ENCODE measurements at regions not wholly inside any gene's neighbourhood (a gene's known extent, or its start where the extent isn't known, plus 50 kb on each side); places are given as distances from the start of the nearest gene placed in this dataset.
"Not testable (repeated sequence)": the region's sequence is repeated elsewhere in the genome, so short reads cannot be mapped to it uniquely, and the experiment has no call there.

DNA sequence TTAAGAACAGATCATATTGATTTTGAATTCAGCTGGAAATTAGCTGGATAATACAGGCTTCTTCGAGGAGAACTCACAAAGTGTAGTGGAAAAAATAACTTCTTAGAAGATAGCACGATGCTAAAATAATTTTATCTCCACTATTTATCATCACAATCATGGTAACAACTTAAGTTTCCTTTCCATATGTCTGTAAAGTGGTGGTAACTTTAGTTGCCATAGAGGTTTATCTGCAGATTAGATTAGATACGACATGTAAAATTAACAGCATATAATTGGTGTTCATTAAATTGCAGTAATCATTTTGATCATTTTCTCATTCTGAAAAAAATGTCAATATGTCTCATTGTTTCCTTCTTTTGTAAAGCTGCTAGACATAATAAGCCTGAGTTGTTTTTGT lies 921.5 kb downstream of the KCNT2 start:
- no peak for DNase-seq (ENCODE audit: low spot score)

DNA sequence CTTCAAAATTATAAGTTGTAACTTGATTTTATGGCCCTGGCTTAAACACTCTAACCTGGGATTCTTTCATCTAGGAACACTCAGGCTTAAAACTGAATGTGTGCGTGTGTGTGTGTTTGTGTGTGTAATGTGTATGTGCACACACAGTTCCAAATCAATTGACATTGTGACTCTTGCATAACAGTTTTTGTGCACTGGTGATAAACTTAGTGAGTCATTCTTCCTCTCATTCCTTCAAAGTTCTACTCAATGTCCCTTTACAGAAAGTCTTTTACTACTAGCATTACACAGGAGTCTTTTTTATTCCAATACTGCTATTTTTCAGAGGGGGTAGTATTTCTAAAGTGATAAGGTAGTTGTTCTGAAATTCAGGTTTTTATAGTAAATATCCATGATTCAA lies 943.6 kb downstream of the KCNT2 start:
- peak; percentile 32 for DNase-seq (ENCODE audit: low spot score)

DNA sequence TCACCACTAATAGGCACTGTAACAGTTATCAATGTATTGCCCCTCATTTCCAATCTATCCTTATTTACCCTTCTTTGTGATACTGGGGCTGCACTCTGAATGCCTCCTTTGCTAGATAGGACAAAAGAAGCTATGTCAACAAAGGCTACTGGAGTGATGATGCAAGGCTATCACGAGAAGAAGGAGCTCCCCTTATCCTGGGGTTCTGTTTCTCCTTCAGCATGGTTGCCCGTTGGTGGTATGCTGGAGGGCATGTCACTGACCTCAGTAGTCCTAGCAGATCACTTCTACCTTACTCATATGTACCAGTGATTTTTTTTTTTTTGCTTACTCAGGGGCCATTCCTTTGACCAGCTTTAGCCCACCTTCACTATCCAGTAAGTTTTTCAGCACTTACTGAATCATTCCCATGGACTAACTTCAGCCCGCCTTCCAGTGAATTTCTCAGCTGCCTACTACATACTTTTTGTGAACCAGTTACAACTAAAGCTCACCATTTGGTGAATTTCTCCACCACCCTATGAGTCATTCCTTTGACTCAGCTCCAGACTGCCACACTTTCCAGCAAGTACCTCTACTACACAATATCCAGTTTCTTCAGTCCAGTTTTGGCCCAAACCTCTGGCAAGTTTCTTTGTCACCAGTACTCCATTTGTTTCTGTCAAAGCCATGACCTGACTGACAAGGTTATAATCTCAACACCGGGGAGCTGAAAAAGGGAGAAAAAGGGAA lies 944.5 kb downstream of the KCNT2 start:
- peak; percentile 88 for DNase-seq (ENCODE audit: low spot score)

GRCh38 chr1:195656780-195657179 lies 951.5 kb downstream of the KCNT2 start:
- DNase-seq (ENCODE audit: low spot score), result no peak

GRCh38 chr1:195648875-195649274 lies 959.4 kb downstream of the KCNT2 start:
- DNase-seq (ENCODE audit: low spot score), result not testable (repeated sequence)

GRCh38 chr1:195637539-195637938 lies 970.7 kb downstream of the KCNT2 start:
- DNase-seq (ENCODE audit: low spot score), result no peak

DNA sequence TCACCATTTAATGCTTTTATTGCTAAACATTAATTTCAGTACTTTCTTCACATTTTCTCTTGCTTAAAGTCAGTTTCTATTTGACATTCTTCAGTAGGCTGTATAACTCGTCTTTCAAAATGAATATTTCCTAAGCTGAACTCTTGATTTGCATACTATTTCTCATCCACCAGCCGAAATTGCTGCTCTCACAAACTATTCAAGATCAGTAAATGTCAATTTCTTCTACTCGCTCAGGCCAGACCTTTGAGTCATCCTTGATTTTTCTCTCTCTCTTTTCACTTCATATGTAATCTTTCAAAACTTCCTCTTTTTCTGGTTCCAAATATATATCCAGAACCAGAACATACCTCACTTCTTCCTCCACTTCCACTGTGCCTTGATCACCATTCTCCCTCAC lies 990.0 kb downstream of the KCNT2 start:
- no peak for DNase-seq (ENCODE audit: low spot score)

DNA sequence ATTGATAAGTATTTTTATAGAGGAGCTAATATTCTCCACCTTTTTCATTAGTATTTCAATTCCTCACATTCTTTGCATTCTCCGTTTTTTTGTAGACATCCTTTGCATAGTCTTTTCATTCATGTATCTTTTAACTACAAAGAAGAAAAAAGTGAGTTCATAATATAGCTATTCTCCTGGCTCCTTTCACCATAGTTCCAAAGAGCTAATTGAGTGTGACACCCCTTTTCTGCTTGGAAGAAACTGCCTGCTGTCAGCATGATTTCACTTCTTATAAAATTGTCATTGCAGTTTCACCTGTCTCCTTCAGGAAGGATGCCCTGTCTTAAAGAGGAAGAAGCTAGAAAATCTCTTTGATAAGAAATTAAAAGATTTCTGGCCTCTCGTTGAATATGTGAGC lies 991.1 kb downstream of the KCNT2 start:
- DNase-seq (ENCODE audit: low spot score), result no peak

DNA sequence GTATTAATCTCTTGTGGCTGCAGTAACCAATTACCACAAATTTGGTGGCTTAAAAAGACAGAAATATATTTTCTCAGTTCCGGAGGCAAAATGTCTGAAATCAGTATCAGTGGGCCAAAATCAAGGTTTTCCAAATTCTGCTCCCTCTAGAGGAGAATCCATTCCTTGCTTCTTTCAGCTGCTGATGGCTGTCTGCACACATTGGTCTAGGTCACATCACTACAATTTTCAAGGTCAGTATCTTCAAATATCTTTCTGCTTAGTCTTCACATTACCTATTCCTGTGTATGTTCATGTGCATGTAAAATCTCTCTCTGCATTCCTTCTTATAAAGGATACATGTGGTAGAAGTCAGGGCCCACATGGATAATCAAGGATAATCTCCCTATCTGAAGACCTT lies 999.4 kb downstream of the KCNT2 start:
- peak; percentile 38 for DNase-seq (ENCODE audit: low spot score)

GRCh38 chr1:195606483-195606882 lies 1001.8 kb downstream of the KCNT2 start:
- no peak for DNase-seq (ENCODE audit: low spot score)

- DNase-seq (ENCODE audit: low spot score), result peak; percentile 85
Measured at GRCh38 chr1:195604287-195604686, 1004.0 kb downstream of the KCNT2 start.

GRCh38 chr1:195597891-195598290 lies 1010.3 kb downstream of the KCNT2 start:
- DNase-seq (ENCODE audit: low spot score), result no peak

- DNase-seq (ENCODE audit: low spot score), result no peak
Measured at GRCh38 chr1:195594773-195595172, 1013.5 kb downstream of the KCNT2 start.

DNA sequence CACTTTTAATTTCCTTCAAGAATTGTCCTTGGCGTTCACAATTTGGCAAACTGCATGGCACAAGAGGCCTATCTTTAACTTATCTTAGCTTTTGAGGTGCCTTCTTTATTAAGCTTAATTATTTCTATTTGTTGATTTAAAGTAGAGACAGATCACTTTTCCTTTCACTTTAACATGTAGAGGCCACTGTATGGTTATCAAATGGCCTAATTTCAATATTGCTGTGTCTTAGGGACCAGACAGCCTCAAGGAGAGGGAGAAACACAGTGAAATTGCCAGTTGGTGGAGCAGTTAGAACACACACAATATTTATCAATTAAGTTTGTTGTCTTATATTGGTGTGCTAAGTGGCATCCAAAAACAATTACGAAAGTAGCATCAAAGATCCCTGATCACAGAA lies 1013.9 kb downstream of the KCNT2 start:
- DNase-seq (ENCODE audit: low spot score), result no peak

- peak; percentile 86 for DNase-seq (ENCODE audit: low spot score)
Measured at GRCh38 chr1:195591917-195592672, 1016.1 kb downstream of the KCNT2 start.

DNA sequence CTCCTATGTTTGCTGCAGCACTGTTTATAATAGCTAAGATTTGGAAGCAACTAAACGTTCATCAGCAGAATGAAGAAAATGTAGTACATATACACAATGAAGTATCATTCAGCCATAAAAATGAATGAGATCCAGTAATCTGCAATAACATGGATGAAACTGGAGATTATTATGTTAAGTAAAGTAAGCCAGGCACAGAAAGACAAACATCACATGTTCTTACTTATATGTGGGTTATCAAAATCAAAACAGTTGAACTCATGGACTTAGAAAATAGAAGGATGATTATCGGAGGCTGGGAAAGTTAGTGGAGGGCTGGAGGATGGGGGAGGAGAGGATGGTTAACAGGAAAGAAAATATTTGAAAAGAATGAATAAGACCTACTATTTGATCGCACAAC lies 1017.6 kb downstream of the KCNT2 start:
- no peak for DNase-seq (ENCODE audit: low spot score)

- DNase-seq (ENCODE audit: low spot score), result peak; percentile 27
Measured at GRCh38 chr1:195584870-195585624, 1023.2 kb downstream of the KCNT2 start.

- DNase-seq (ENCODE audit: low spot score), result no peak
Measured at GRCh38 chr1:195580988-195581387, 1027.3 kb downstream of the KCNT2 start.

- no peak for DNase-seq (ENCODE audit: low spot score)
Measured at GRCh38 chr1:195577748-195578147, 1030.5 kb downstream of the KCNT2 start.

DNA sequence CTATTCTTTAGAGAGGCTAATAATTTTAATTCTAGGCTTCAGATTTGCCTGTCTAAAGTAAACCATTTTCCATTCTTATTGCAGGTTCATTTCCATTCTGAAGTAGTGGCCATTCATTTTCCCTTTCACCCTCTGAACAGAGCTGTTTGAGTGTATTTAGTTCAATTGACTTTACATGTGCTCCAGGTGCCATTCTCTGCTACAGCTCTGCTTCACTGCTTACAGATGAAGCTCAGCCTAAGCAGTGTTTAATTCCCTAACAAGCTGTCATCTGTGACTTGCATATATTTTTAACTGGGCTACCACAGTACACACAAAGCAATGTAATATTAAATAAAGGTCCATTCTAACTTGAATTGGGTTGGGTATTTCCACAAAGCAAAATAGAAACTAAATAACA lies 1031.6 kb downstream of the KCNT2 start:
- no peak for DNase-seq (ENCODE audit: low spot score)

DNA sequence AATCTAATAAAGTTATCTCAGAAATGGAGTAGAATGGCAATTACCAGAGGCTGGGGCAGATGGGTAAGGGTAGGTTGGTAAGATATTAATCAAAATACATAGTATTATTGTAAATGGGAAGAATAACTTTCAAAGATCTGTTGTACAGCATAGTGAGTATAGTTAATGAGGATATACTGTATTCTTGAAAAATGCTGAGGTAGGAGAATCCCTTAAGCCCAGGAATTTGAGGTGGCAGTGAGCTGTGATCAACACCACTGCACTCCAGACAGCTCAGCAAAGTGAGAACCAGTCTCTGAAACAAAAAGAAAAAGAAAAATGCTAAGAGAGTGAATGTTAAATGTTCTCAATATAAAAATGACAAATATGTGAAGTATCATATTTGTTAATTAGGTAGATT lies 1033.7 kb downstream of the KCNT2 start:
- DNase-seq (ENCODE audit: low spot score), result no peak

DNA sequence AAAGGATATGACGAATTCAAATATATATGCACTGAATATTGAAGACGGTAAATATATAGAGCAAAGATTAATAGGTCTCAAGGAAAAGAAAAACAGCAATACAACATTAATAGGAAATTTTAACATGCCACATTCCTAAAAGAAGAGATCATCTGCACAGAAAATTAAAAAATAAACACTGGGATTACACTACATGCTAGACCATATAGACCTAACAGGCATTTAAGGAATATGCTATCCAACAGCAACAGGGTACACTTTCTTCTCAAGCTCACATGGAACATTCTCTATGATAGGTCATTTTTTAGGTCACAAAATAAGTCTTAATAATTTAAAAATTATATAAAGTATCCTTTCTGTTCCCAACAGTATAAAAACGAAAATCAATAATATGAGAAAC lies 1038.3 kb downstream of the KCNT2 start:
- DNase-seq (ENCODE audit: low spot score), result no peak

DNA sequence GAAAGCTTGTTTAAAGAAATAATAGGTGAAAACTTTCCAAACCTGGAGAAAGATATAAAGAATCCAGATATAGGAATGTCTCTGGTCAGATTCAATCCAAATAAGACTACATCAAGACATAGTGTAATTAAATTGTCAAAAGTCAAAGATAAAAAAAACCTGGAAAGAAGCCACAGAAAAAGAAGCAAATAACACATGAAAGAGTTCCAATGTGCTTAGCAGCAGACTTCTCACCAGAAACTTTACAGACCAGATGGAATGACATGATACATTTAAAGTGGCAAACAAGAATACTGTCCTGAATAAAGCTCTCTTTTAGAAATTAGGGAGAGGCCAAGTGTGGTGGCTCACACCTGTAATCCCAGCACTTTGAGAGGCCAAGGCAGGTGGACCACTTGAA lies 1039.9 kb downstream of the KCNT2 start:
- DNase-seq (ENCODE audit: low spot score), result no peak
